HG03097 (cell line): ENCODE measurements at regions not wholly inside any gene's neighbourhood (a gene's known extent, or its start where the extent isn't known, plus 50 kb on each side); places are given as distances from the start of the nearest gene placed in this dataset.

Experiments
- ATAC-seq: cut with Tn5 transposase; IDR thresholded peaks from one replicate; pipeline ENCODE4 v1.9.1; 2021; ENCODE audit not compliant: unreplicated experiment, low FRiP score

- ATAC-seq: no peak
These were observed 172.2 kb upstream of the COL1A2 start for GRCh38 chr7:94222516-94222915.

GRCh38 chr7:94223375-94224084 is 171.2 kb upstream of the COL1A2 start:
- ATAC-seq: no peak

GRCh38 chr7:94228223-94228622 is 166.5 kb upstream of the COL1A2 start:
- no peak for ATAC-seq

GRCh38 chr7:94228678-94229077 is 166.0 kb upstream of the COL1A2 start:
- ATAC-seq: no peak

- ATAC-seq: no peak
These were observed 163.4 kb upstream of the COL1A2 start for GRCh38 chr7:94231305-94231704.

GRCh38 chr7:94236960-94237359 is 157.7 kb upstream of the COL1A2 start:
- no peak for ATAC-seq

- ATAC-seq: no peak
These were observed 157.3 kb upstream of the COL1A2 start for GRCh38 chr7:94237417-94237816.

- no peak for ATAC-seq
These were observed 154.9 kb upstream of the COL1A2 start for GRCh38 chr7:94239661-94240234.

- no peak for ATAC-seq
These were observed 153.8 kb upstream of the COL1A2 start for GRCh38 chr7:94240902-94241301.

- ATAC-seq: no peak
These were observed 153.2 kb upstream of the COL1A2 start for GRCh38 chr7:94241402-94241925.

- no peak for ATAC-seq
These were observed 151.5 kb upstream of the COL1A2 start for GRCh38 chr7:94243066-94243711.

GRCh38 chr7:94244760-94245159 is 149.9 kb upstream of the COL1A2 start:
- ATAC-seq: no peak

- ATAC-seq: no peak
These were observed 149.2 kb upstream of the COL1A2 start for GRCh38 chr7:94245500-94245899.

GRCh38 chr7:94247970-94248369 is 146.7 kb upstream of the COL1A2 start:
- no peak for ATAC-seq

GRCh38 chr7:94249631-94250030 is 145.1 kb upstream of the COL1A2 start:
- ATAC-seq: no peak

GRCh38 chr7:94250124-94250523 is 144.6 kb upstream of the COL1A2 start:
- ATAC-seq: no peak

- ATAC-seq: no peak
These were observed 143.7 kb upstream of the COL1A2 start for GRCh38 chr7:94250987-94251386.

GRCh38 chr7:94252124-94252523 is 142.6 kb upstream of the COL1A2 start:
- no peak for ATAC-seq

GRCh38 chr7:94252971-94253370 is 141.7 kb upstream of the COL1A2 start:
- ATAC-seq: no peak

- no peak for ATAC-seq
These were observed 141.0 kb upstream of the COL1A2 start for GRCh38 chr7:94253686-94254085.

GRCh38 chr7:94258418-94259300 is 136.0 kb upstream of the COL1A2 start:
- no peak for ATAC-seq
